Glomerular visceral epithelial cell (primary cell): ENCODE measurements at regions not wholly inside any gene's neighbourhood (a gene's known extent, or its start where the extent isn't known, plus 50 kb on each side); places are given as distances from the start of the nearest gene placed in this dataset.

Experiments
- DNase-seq: peaks from one replicate; pipeline ENCODE4 v3.0.0-alpha.2; 2016; ENCODE audit errors: extremely low spot score

GRCh38 chr2:193580176-193580950 lies 1385.6 kb upstream of the TMEFF2 start:
- no peak for DNase-seq

DNA sequence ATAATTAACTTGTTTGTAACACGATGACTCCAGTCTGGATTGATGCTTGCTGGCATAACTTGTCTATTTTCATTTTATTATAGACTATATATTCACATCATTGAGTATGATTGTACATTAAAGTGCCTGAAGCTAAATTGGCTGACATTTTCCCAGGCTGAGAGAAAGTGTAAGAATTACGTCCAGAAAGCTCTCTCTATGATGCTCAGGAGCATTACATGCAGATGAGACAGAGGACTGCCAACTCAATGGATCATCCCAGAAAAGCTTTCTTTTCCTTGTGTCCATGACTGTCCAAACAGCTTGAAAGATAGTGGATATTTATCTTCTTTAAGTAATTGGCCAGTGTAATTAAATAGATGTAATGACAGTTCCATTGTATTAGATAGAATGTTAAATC lies 1372.2 kb upstream of the TMEFF2 start:
- DNase-seq, result no peak

GRCh38 chr2:193566276-193566675 lies 1371.5 kb upstream of the TMEFF2 start:
- no peak for DNase-seq

GRCh38 chr2:193562031-193562430 lies 1367.3 kb upstream of the TMEFF2 start:
- no peak for DNase-seq

DNA sequence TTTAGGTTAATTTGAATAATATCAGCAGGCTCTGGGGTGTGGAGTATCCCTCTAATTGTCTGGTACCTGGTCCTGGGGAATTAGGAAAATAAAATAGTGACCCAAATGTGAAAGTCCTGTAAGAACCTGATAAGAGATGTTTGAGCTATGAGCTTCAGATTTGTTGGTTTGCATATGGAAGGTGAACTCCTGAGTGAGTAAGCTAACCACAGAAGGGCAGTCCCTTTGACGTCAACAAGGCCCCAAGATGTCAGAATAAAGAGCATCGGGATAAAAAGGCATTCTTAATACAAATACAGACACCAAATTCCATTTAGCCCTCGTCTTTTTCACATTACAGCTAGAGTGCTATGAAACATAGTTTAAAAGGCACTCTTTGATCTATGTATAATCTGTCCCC lies 1366.3 kb upstream of the TMEFF2 start:
- DNase-seq, result no peak

- peak; percentile 13 for DNase-seq
These were observed 1362.2 kb upstream of the TMEFF2 start for GRCh38 chr2:193556766-193557470.

GRCh38 chr2:193549661-193550060 lies 1354.9 kb upstream of the TMEFF2 start:
- DNase-seq, result no peak

DNA sequence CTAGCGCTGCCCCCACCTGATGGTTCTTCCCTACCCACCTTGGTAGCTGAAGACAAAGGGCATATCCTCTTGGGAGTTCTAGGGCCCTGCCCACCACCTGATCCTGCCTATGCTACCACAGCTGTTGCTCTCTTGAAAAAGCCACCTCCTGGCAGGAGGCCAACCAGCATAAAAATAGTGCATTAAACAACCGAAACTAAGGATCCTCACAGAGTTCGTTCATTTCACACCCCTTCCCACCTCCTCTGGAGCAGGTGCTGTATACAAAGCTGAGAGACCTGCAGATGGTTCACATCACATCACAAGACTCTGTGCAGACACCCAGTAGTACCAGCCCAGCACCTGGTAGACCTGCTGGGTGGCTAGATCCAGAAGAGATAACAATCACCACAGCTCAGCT lies 1348.0 kb upstream of the TMEFF2 start:
- no peak for DNase-seq

GRCh38 chr2:193539188-193539587 lies 1344.5 kb upstream of the TMEFF2 start:
- DNase-seq, result no peak

DNA sequence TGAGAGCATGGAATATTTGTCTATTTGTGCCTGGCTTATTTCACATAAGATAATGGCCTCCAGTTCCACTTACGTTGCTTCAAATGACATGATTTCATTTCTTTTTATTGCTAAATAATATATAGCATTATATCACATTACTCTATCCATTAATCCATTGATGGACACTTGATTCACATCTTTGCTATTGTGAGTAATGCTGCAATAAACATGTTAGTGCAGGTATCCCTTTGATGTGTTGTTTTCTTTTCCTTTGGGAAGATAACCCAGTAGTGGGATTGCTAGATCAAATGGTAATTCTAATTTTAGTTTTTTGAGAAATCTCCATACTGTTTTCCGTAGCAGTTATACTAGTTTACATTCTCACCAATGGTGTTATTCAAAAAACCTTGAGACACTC lies 1343.3 kb upstream of the TMEFF2 start:
- no peak for DNase-seq

DNA sequence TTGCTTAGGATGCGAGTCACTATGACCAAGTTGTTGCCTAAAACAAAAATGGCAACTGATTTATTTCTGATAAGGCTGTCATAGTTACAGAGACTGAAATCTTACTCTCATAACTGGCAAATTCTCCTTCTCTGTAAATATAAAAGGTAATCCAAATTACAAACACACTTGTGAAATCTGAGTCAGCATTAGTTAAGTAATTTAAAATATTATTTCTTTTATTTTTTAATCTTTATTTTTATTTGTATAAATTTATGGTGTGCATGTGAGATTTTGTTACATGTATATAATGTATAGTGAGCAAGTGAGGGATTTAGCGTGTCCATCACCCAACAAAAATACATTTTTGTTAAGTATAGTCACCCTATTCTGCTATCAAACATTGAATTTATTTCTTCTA lies 1342.8 kb upstream of the TMEFF2 start:
- no peak for DNase-seq

DNA sequence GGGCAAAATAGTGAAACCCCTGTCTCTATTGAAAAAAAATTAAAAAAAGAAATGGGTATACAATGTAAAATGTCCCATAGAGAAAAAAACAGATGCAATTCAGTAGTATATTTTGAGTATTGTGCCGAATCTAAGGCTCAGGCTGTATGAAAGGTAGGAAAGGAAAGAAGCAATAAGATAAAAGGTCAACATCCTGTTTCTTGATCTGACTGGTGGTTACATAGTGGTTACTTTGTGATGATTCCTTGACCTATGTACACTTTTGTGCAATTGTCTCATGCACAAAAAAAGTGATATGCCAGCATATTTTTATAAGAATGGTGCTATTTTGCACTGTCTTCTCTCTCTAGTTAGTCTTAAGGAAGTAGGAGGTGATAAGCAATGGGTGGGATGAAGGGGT lies 1333.7 kb upstream of the TMEFF2 start:
- no peak for DNase-seq

DNA sequence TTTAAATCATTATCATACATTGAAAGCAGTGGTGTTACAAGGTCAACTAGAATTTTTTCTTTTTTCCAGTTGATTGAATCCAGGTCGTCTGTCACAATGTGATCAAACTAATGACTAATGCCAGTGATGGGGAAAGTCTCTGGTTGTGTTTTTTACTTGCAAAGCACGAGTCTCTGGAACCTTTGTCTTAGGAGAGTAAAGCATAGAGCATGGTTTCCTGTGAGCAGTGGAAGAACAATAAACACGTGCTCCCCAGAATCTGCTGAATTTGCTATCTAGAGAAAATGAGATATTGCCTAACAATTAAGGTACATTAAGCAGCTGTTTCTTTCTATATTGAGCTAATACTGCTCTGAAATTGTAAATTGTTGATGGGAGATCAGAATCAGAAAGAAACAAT lies 1332.4 kb upstream of the TMEFF2 start:
- no peak for DNase-seq

DNA sequence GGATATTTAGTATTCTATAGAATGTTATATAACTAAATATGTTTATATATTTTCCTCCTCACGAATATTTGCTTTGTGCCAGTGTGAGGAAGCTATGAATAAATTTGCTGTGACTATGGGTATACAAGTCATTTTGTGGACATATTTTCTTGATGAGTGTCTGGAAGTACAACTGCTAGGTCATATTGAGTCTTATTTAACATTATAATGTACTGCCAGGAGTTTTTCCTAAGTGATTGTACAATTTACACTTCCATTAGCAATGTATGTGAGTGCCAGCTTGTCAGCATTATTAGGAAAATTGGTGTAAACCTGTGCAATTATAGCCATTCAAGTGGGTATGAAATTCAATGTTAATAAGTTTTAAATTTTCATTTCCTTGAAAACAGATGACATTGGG lies 1328.9 kb upstream of the TMEFF2 start:
- no peak for DNase-seq

DNA sequence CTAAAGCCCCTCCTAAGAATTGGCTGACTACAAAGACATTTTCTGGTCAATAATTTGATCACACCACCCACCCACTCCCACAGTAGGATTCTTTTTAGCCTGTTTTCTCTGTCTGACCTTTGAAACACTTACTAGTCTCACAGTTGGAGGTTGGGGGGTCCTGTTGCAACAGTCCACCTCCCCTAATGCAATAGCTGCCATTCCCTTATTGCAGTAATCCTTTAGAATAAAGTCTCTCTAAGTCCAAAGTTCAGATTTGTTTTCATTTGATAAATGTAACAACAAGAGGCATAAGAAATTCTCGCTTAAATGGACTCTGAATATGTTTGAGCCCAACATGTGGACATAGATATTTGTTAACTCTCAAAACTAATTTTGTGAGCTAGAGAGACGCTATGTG lies 1326.8 kb upstream of the TMEFF2 start:
- DNase-seq, result no peak

DNA sequence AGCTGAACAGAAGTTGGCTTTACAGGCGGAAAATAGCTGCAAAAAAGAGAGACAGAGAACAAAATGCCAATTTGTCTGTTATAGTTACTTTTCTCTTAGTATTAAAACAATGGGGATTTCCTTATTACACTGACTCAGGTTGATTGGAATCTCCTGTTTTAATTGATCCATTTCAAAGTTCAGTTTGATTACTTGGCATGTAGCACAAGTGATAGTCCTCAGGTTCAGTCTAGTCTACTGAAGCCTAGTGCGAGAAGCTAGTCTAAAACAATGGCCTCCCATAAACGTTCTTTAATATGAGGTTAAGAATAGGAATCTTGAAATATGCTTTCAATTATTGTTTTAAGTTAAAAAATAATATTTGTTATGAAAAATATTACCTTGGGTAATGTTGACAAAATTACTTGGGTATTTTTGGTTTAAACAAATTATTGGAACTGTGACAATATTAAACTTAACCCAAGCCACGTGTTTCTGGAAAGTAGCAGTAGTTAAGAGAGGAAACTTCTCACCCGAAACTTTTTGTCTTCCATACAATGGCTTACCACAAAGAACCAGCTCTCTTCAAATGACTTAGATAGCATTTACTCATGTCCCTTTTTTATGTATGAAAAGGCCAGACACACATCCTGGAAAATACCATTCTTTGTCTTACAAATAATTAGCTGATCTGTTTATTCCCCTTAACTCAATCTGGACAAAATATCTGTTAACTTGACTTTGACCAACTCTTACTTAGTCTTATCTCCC lies 1326.2 kb upstream of the TMEFF2 start:
- no peak for DNase-seq

GRCh38 chr2:193518041-193518817 lies 1323.5 kb upstream of the TMEFF2 start:
- peak; percentile 74 for DNase-seq

DNA sequence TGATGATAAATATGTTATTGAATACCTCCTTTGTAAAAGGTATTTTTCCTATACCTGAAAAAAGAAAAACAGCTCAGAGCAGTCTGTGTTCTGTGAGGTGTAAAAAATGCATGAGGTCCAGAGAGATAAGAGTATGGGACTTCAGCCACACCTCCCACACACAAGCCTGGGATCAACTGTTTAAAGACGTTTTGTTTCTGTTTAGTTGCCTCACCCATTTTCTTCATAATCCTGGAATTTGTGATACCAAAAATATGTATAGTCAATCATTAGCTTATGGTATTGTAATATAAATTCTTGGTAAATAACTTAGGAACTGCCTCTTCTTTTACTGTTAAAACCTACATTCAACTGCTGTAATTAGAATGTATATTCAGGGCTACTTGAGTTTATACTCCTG lies 1322.9 kb upstream of the TMEFF2 start:
- DNase-seq, result peak; percentile 56

- DNase-seq, result no peak
These were observed 1311.3 kb upstream of the TMEFF2 start for GRCh38 chr2:193506035-193506434.

GRCh38 chr2:193505620-193506019 lies 1310.9 kb upstream of the TMEFF2 start:
- DNase-seq, result no peak

- DNase-seq, result no peak
These were observed 1307.8 kb upstream of the TMEFF2 start for GRCh38 chr2:193502363-193503035.
